Natural killer cell (primary cell): ENCODE measurements at regions not wholly inside any gene's neighbourhood (a gene's known extent, or its start where the extent isn't known, plus 50 kb on each side); places are given as distances from the start of the nearest gene placed in this dataset.

Source experiments
- ATAC-seq, 3 donors: fragments of 150-1000 bp in 2 of 3; fragments of 200-7000 bp in 1 of 3; cut with Tn5 transposase; 1 replicate in 1 of 3; 2 replicates in 2 of 3; pipeline ENCODE4 v1.10.0; 2021; ENCODE audit warnings: mild to moderate bottlenecking in 2 of 3, moderate library complexity in 2 of 3
- DNase-seq, 2 donors: peaks; one replicate each; pipeline versions ENCODE4 v3.0.0 to v3.0.0-alpha.2; 2013 to 2021; ENCODE audit warnings: mixed read lengths in 1 of 2
- H3K27ac ChIP-seq: one replicate; pipeline ENCODE4 v1.5.1; 2013; ENCODE audit warnings: mild to moderate bottlenecking, low read length
- H3K27me3 ChIP-seq: one replicate; pipeline ENCODE4 v1.6.1; 2013; ENCODE audit warnings: low read length; ENCODE audit not compliant: control insufficient read depth, insufficient read depth
- H3K36me3 ChIP-seq: one replicate; pipeline ENCODE4 v1.6.1; 2013; ENCODE audit warnings: low read length; ENCODE audit not compliant: control insufficient read depth, insufficient read depth
- H3K4me1 ChIP-seq: one replicate; pipeline ENCODE4 v1.6.1; 2013; ENCODE audit warnings: low read length; ENCODE audit not compliant: control insufficient read depth, insufficient read depth
- H3K4me3 ChIP-seq: one replicate; pipeline ENCODE4 v1.5.1; 2013; ENCODE audit warnings: low read length
- H3K9me3 ChIP-seq: one replicate; pipeline ENCODE4 v1.6.1; 2013; ENCODE audit warnings: low read length; ENCODE audit not compliant: control insufficient read depth, insufficient read depth
- H3K27ac Mint-ChIP-seq, 2 donors: one replicate each; pipeline ENCODE4 v1.8.0; 2022; ENCODE audit warnings: mild to moderate bottlenecking in 2 of 2, mixed read lengths in 2 of 2, moderate library complexity in 1 of 2
- H3K27me3 Mint-ChIP-seq, 2 donors: one replicate each; pipeline ENCODE4 v1.8.0; 2022; ENCODE audit warnings: low read depth in 2 of 2, mixed read lengths in 2 of 2
- H3K36me3 Mint-ChIP-seq: one replicate; pipeline ENCODE4 v1.8.0; 2022; ENCODE audit warnings: mixed read lengths
- H3K4me1 Mint-ChIP-seq, 2 donors: one replicate each; pipeline ENCODE4 v1.8.0; 2022; ENCODE audit warnings: mixed read lengths in 2 of 2
- H3K4me3 Mint-ChIP-seq: one replicate; pipeline ENCODE4 v1.8.0; 2022; ENCODE audit warnings: mild to moderate bottlenecking, moderate library complexity, mixed read lengths
- H3K9me3 Mint-ChIP-seq, 2 donors: one replicate each; pipeline ENCODE4 v1.8.0; 2022; ENCODE audit warnings: mixed read lengths in 2 of 2
- CTCF ChIP-seq: fragments of 200-600 bp; IDR thresholded peaks from one replicate; pipeline ENCODE4 v1.8.0; 2022; ENCODE audit warnings: antibody characterized with exemption
- WGBS: methylation state at CpG from one replicate; pipeline ENCODE4 v1.1.7; 2013; ENCODE audit warnings: missing lambda C conversion rate; ENCODE audit not compliant: insufficient coverage; 5-methylcytosine and 5-hydroxymethylcytosine counted together
- intact Hi-C: fragments of 100-400 bp; cut with micrococcal nuclease; formaldehyde crosslinking; loops from one replicate; pipeline ENCODE4 v1.14.2; 2022

DNA sequence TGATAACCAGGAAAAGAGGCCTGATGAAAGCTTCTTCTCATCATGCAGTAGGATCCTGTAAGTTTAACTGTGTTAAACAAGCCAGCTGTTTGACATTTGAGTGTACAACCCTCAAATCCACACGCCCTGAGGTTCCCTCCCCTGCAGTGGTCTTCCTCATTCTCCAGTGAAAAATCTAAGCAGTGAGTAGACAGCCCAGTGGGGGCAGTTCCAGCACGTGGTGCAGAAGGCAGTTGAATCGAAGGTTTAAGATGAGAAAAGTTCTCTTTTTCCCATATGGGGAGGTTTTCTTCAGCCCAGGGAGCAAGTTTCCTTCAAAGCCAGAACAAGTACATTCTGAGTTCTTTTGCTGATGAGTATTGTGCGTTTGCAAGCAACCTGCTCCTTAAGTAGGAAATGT, 174.5 kb downstream of the NR2F2 start:
- intact Hi-C loops: no loop called here
- 59% methylated on average over 4 of the region's 4 CpGs for WGBS
- peaks cover 0 to 2% of the 10 kb centered on the region in 2 donors for H3K9me3 Mint-ChIP-seq
- DNase-seq: no peak
- Histone ChIP-seq H3K36me3 (no peaks in the 10 kb centered on the region), H3K27me3 (no peaks in the 10 kb centered on the region), H3K27ac (no peak overlapping the region), H3K9me3 (no peaks in the 10 kb centered on the region), H3K4me3 (no peak overlapping the region), H3K4me1 (no peaks in the 10 kb centered on the region)
- H3K36me3 Mint-ChIP-seq: no peaks in the 10 kb centered on the region
- H3K4me3 Mint-ChIP-seq: no peak overlapping the region
- no peak for TF ChIP-seq CTCF
- no peaks in the 10 kb centered on the region for H3K27me3 Mint-ChIP-seq
- no peaks in the 10 kb centered on the region for H3K4me1 Mint-ChIP-seq
- no peak overlapping the region for H3K27ac Mint-ChIP-seq
- ATAC-seq: no peak

- Mint-ChIP-seq H3K4me1 (no peaks in the 10 kb centered on the region), H3K27me3 (peaks cover 5 to 7% of the 10 kb centered on the region in 2 donors), H3K4me3 (no peak overlapping the region), H3K36me3 (peaks cover 7% of the 10 kb centered on the region), H3K9me3 (peaks cover 4 to 8% of the 10 kb centered on the region in 2 donors), H3K27ac (no peak overlapping the region)
- Histone ChIP-seq H3K4me1 (no peaks in the 10 kb centered on the region), H3K27me3 (no peaks in the 10 kb centered on the region), H3K36me3 (no peaks in the 10 kb centered on the region), H3K27ac (no peak overlapping the region), H3K9me3 (peaks cover 2% of the 10 kb centered on the region), H3K4me3 (no peak overlapping the region)
- DNase-seq (no peak), ATAC-seq (no peak)
- no peak for TF ChIP-seq CTCF
- intact Hi-C loops: no loop called here
- 58% methylated on average over 4 of the region's 6 CpGs for WGBS
Observed at GRCh38 chr15:96514607-96515285, 184.2 kb downstream of the NR2F2 start.

DNA sequence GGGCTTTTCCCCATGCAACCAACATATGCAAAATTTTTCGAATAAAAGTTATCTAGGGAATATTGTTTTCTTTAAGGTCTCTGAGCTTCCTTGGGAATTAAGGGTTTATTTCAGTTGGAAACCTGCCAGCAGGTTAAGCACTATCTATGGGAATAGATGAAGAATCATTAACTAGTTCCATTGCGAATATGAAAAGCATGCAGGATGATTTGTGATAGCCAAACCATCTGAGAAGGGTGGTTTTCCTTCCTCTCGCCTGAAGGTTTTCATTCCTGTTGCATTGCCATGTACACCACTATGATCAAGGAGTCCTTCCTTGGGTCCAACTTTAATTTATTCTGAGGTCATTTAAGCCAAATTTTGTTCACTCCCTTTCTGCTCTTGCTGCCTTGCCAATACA, 184.9 kb downstream of the NR2F2 start:
- TF ChIP-seq CTCF: no peak
- intact Hi-C loops: no loop called here
- H3K4me3 ChIP-seq: no peak overlapping the region
- H3K27ac ChIP-seq: no peak overlapping the region
- H3K36me3 ChIP-seq: no peaks in the 10 kb centered on the region
- H3K4me1 ChIP-seq: no peaks in the 10 kb centered on the region
- H3K4me3 Mint-ChIP-seq: no peak overlapping the region
- no peaks in the 10 kb centered on the region for H3K4me1 Mint-ChIP-seq
- peaks cover 2% of the 10 kb centered on the region for H3K9me3 ChIP-seq
- H3K36me3 Mint-ChIP-seq: peaks cover 12% of the 10 kb centered on the region
- DNase-seq (no peak), ATAC-seq (no peak)
- H3K27me3 Mint-ChIP-seq: peaks cover 4 to 5% of the 10 kb centered on the region in 2 donors
- no peak overlapping the region for H3K27ac Mint-ChIP-seq
- no peaks in the 10 kb centered on the region for H3K27me3 ChIP-seq
- WGBS: 79% methylated on average over 3 of the region's 3 CpGs
- H3K9me3 Mint-ChIP-seq: peaks cover 4 to 8% of the 10 kb centered on the region in 2 donors

GRCh38 chr15:96521386-96521785, 190.9 kb downstream of the NR2F2 start:
- no peak for TF ChIP-seq CTCF
- DNase-seq (no peak), ATAC-seq (no peak)
- Mint-ChIP-seq H3K4me1 (no peaks in the 10 kb centered on the region), H3K36me3 (peaks cover 22% of the 10 kb centered on the region), H3K9me3 (peaks cover 4 to 13% of the 10 kb centered on the region in 2 donors), H3K4me3 (no peak overlapping the region), H3K27me3 (peaks cover 0 to 2% of the 10 kb centered on the region in 2 donors), H3K27ac (no peak overlapping the region)
- H3K27ac ChIP-seq: no peak overlapping the region
- peaks cover 2% of the 10 kb centered on the region for H3K9me3 ChIP-seq
- H3K4me1 ChIP-seq: no peaks in the 10 kb centered on the region
- no peaks in the 10 kb centered on the region for H3K27me3 ChIP-seq
- WGBS: no CpG with 5 or more reads among the region's 1 CpG
- no peaks in the 10 kb centered on the region for H3K36me3 ChIP-seq
- intact Hi-C loops: no loop called here
- no peak overlapping the region for H3K4me3 ChIP-seq
